ENCODE measurements at regions not wholly inside any gene's neighbourhood (a gene's known extent, or its start where the extent isn't known, plus 50 kb on each side); places are given as distances from the start of the nearest gene placed in this dataset.
A peak's percentile ranks its signal among the peaks of the same experiment; 100 is the strongest.

- peak; percentile 35 for DNase-seq (ENCODE audit: low spot score)
These were observed 75.0 kb downstream of the PTPDC1 start for GRCh38 chr9:94159069-94159939.

- no peak for DNase-seq (ENCODE audit: low spot score)
These were observed 76.6 kb downstream of the PTPDC1 start for GRCh38 chr9:94160594-94161501.

GRCh38 chr9:94161673-94162072 lies 77.4 kb downstream of the PTPDC1 start:
- no peak for DNase-seq (ENCODE audit: low spot score)

DNA sequence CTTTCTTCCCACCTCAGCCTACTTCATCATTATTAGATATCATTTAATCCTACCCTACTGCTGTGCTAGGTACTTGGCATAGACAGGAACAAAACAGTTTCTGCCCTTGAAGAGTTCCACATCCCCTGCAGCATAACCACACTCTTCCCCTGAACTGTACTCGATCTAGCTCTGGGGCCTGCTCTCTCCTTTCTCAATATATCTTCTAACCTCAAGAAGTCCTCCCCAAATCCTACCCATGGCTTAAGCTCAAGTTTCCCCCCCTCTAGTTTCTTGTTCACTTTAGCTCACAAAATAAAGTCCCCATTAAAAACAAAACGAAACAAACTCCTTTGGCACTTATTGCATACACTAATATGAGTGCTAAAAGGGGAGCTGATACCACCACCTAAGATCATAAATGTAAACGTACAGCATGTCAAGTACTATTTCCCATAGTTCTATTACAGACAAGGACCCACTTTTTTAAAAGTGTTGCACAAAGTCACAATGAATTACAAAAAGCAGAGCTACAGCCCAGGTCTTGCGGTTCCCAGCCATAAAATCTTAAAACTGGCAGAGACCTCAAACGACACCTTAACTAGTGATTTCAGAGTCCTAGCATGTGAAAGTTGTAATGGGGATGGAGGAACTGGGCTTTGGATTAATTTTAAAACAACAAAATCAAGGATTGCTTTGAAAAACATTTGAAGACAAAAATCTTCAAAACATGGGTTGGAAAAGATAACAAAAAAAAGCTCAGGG lies 80.7 kb downstream of the PTPDC1 start:
- no peak for DNase-seq (ENCODE audit: low spot score)

DNA sequence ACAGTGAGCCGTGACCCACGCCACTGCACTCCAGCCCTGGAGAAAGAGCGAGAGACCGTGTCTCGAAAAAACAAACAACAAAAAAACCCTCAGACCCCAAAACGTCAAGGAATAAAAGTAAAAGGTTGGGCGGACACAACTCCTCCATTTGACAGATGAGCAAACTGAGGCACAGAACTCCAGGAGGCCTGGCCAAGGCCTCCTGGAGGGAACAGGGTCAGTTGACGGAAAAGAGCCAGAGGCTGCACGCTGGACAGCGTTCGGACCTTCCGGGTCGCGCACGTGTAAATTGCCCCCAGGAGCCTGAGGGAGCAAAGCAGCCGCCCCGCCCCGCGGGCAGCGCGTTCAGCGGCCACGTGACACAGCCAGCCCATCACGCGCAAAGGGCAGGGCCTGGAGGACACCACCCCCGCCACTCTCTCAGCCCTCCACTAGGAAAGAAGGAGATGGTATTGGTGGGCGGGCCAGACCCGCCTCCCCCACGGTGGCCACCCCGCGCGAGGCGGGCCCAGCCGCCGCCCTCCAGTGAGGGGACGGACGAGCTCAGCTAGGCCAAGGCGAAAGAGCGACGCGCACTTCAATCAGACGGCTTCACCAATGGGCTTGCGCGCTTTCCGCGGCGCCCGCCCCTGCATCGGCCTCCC lies 81.5 kb downstream of the PTPDC1 start:
- peak; percentile 99 for DNase-seq (ENCODE audit: low spot score)

DNA sequence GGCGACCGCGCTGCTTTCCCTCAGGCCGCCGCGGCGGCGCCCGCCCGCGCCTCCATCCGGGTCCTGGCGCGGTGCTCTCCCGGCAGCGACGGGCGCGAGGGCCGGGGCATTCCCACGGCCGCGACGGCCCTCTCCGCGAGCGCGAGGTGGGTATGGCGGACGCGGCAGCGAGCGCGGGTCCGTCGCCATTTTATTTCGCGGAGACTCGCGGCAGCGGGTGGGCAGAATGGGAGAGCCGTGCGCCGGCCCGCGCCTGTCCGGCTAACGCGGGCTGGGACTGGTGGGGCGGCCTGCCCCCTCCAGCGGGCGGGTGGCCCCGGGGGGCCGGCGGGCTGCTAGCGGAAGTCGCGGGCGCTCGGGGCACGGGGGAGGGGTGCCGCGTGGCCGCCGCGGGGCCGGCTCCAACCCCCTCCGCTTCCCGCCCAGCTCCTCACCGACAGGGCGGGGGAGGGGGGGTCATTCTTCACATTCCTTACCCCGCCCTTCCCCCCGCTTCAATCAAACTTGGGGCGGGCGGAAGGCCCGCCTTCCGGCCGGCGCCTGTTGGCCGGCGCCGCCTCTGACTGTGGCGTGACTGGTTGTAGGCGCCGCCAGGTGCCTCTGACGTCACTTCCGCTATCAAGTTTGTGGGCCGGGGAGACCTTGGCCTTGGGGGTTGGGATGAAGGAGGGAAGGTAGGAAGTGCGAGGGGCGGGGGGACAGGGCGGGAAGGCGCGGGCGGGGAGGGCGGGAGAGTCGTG lies 82.1 kb downstream of the PTPDC1 start:
- DNase-seq (ENCODE audit: low spot score) = peak; percentile 95

- DNase-seq (ENCODE audit: low spot score) = no peak
These were observed 82.7 kb downstream of the PTPDC1 start for GRCh38 chr9:94166976-94167346.

DNA sequence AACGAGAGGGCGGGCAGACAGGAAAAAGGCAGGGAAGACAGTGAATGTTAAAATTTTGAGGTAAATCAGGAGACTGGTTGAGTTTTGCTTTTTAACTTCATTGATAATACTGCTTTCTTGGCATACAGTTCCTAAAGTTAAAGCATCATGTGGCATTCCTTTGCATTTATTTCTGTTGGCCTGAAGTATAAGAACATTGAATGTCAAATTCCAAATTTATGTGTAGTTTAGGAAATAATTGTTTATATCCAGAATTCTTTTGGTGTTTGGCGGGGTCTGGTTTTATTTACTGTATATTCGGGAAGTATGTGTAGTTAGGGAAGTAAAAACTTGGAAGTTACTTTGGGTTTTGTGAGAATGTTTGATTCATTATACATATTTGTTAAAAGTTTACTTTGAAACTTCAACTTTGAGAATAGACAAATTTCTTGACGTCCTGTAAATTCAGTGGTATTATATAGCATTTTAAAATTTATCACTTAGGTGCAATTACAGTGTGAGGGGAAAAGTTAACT lies 83.2 kb downstream of the PTPDC1 start:
- DNase-seq (ENCODE audit: low spot score) = no peak

DNA sequence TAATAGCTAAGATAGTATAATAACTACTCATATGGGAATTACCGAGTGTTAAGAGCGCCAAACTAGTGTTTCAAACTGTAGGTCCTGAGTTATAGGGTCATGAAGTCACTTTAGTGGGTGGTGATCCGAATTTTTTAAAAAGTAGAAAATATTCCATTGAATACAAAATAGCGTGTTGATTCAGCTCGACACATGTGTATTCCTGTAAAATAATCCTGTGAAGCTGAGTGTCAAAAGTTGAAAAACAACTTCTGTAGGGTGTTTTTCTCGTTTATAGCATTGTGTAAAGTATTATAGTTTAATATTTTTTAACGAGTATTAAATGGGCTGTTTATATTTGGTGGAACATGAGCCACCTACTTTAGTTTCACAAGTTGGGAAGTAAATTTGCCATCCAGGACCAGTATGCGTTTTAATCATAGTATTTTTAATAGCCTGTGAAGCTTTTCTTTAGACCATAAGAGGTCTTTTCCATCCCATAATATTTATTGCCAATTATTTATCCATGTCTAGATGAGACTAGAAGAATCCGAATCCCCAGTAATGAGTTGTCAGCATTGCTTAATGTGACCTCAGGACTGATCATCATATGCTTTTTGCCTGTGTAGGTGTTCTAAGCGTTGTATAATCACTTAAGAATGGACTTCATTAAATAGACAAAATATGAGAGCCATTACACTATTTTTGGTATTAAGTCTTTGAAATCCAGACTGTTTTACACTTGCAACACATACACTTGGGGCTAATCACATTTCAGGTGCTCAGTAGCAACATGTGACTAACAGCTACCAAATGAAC lies 84.1 kb downstream of the PTPDC1 start:
- DNase-seq (ENCODE audit: low spot score) = no peak

GRCh38 chr9:94169968-94170367 lies 85.7 kb downstream of the PTPDC1 start:
- no peak for DNase-seq (ENCODE audit: low spot score)

GRCh38 chr9:94173632-94174031 lies 85.5 kb upstream of the ZNF169 start:
- DNase-seq (ENCODE audit: low spot score) = no peak

GRCh38 chr9:94174164-94174563 lies 84.9 kb upstream of the ZNF169 start:
- DNase-seq (ENCODE audit: low spot score) = no peak

- DNase-seq (ENCODE audit: low spot score) = no peak
These were observed 83.4 kb upstream of the ZNF169 start for GRCh38 chr9:94175669-94176068.

- no peak for DNase-seq (ENCODE audit: low spot score)
These were observed 82.5 kb upstream of the ZNF169 start for GRCh38 chr9:94176608-94177007.

DNA sequence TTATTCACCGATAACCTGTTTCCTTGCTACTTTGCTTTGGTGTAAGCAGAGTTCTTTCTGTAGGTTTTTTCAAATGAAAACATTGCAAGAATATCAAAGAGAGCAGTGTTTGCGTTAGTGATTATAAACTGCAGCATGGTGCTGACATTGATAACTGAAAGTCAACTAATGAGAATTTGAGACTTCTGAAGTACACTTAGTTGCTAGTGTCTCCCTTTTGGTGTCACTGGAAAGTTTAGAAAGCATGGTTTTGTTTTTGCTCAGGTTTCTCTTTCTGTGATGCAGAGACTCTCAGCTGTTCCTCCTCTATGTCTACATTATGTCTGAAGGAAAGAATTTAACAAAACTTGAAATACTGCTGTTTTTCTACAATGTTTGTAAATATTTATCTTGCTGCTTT lies 80.2 kb upstream of the ZNF169 start:
- DNase-seq (ENCODE audit: low spot score) = no peak

- no peak for DNase-seq (ENCODE audit: low spot score)
These were observed 77.5 kb upstream of the ZNF169 start for GRCh38 chr9:94181408-94182181.

GRCh38 chr9:94182532-94182931 lies 76.6 kb upstream of the ZNF169 start:
- DNase-seq (ENCODE audit: low spot score) = no peak

GRCh38 chr9:94183240-94183999 lies 75.7 kb upstream of the ZNF169 start:
- no peak for DNase-seq (ENCODE audit: low spot score)

- no peak for DNase-seq (ENCODE audit: low spot score)
These were observed 70.9 kb upstream of the ZNF169 start for GRCh38 chr9:94188246-94188645.
